Psoas muscle (tissue), 7 donors: ENCODE measurements at regions not wholly inside any gene's neighbourhood (a gene's known extent, or its start where the extent isn't known, plus 50 kb on each side); places are given as distances from the start of the nearest gene placed in this dataset.

Source experiments
- ATAC-seq, 4 donors: fragments of 200-7000 bp; cut with Tn5 transposase; one replicate each; pipeline ENCODE4 v1.9.1; 2020; ENCODE audit warnings: moderate library complexity in 3 of 4, mild to moderate bottlenecking in 2 of 4
- DNase-seq, 2 donors: peaks; one replicate each; pipeline ENCODE4 v3.0.0-alpha.2; 2020
- H3K27ac ChIP-seq: fragments of 200-600 bp; one replicate; pipeline ENCODE4 v1.8.0; 2022
- H3K27me3 ChIP-seq, 3 donors: fragments of 200-600 bp in 1 of 3; one replicate each; pipeline versions ENCODE4 v1.6.1 to v1.8.0; 2013 to 2022; ENCODE audit warnings: low read length in 2 of 3, mild to moderate bottlenecking in 2 of 3, moderate library complexity in 1 of 3; ENCODE audit not compliant: insufficient read depth in 3 of 3
- H3K36me3 ChIP-seq, 2 donors: fragments of 200-600 bp in 1 of 2; one replicate each; pipeline versions ENCODE4 v1.6.1 to v1.8.0; 2013 to 2022; ENCODE audit warnings: low read depth in 1 of 2, mild to moderate bottlenecking in 1 of 2, moderate library complexity in 1 of 2; ENCODE audit not compliant: insufficient read depth in 1 of 2
- H3K4me1 ChIP-seq: fragments of 200-600 bp; one replicate; pipeline ENCODE4 v1.8.0; 2022
- H3K4me3 ChIP-seq: fragments of 200-600 bp; one replicate; pipeline ENCODE4 v1.8.0; 2022; ENCODE audit warnings: mild to moderate bottlenecking
- H3K9me3 ChIP-seq: fragments of 200-600 bp; one replicate; pipeline ENCODE4 v1.8.0; 2022
- WGBS, 3 donors: extraction: QIAGEN DNeasy Blood & Tissue Kit; methylation state at CpG; one replicate each; pipeline versions ENCODE4 v1.1.6 to v1.1.7; 2013; 5-methylcytosine and 5-hydroxymethylcytosine counted together
- intact Hi-C, 2 donors: fragments of 100-400 bp; cut with DNase I; formaldehyde crosslinking; loops; one replicate each; pipeline versions ENCODE4 v1.11.0 to v1.14.2; 2022
- TF ChIP-seq, protein P1 (sequence below): fragments of 200-600 bp; IDR thresholded peaks from one replicate; pipeline ENCODE4 v1.8.0; 2022; ENCODE audit warnings: antibody characterized with exemption
- donor health status: healthy with polysubstance abuse.
- donor health status: DM: no; HTN: no; CAD: no; lungs with moderate emphysema.
- donor health status: Bipolar disorder and iron deficiency.
- donor health status: healthy.
- donor health status: DM: yes; HTN: yes; CAD: no.
- donor health status: DM: no; HTN: no; CAD: no.
- donor health status: DM: yes; HTN: yes; CAD: no.

DNA sequence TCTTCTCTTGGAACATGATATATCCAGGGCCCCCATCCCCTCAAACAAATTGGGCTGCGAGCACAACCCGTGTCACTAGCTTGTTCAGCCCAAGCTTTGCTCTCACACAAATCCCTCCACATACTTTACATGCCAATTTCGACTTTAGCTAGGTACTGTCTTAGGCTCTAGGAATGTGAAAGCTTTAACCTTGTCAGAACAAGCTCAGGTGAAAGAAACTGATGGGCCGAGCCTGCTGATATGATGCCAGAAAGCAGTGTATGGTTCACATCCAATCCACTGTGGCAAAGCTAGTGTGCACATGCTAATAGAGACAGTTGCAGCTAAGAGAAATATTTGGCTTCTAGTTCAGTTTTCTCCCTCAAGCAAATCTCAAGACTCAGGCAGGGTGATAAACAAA, 79.5 kb downstream of the TNFSF18 start:
- WGBS, 3 donors = 56 to 63% (median 60%) methylated on average over 4 of the region's 4 CpGs
- Histone ChIP-seq H3K27me3 (no peaks in the 10 kb centered on the region), H3K36me3 (no peaks in the 10 kb centered on the region), H3K4me1 (no peaks in the 10 kb centered on the region), H3K27ac (no peak overlapping the region), H3K4me3 (no peak overlapping the region), H3K9me3 (no peaks in the 10 kb centered on the region)
- ATAC-seq (no peak), DNase-seq (no peak)
- TF ChIP-seq, protein P1, sequence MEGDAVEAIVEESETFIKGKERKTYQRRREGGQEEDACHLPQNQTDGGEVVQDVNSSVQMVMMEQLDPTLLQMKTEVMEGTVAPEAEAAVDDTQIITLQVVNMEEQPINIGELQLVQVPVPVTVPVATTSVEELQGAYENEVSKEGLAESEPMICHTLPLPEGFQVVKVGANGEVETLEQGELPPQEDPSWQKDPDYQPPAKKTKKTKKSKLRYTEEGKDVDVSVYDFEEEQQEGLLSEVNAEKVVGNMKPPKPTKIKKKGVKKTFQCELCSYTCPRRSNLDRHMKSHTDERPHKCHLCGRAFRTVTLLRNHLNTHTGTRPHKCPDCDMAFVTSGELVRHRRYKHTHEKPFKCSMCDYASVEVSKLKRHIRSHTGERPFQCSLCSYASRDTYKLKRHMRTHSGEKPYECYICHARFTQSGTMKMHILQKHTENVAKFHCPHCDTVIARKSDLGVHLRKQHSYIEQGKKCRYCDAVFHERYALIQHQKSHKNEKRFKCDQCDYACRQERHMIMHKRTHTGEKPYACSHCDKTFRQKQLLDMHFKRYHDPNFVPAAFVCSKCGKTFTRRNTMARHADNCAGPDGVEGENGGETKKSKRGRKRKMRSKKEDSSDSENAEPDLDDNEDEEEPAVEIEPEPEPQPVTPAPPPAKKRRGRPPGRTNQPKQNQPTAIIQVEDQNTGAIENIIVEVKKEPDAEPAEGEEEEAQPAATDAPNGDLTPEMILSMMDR = no peak
- intact Hi-C loops = no loop called here

DNA sequence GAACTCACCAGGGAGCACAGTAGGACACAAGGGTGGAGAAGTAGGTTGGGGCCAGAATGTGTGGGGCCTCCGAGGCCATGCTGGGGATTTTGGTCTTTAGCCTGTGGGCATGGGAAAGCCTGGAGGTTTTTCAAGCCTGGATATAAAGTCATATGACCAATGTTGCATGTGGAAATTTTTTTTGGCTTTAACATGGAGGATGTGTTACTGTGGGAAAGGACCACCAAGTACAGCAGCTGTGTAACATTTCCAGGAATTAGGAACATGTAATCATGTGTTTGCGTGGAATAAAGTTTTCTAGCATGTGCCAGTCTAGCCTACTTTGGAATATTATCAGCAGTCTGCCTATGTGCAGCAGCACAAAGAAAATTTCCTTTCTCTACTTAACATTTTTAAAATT, 78.5 kb downstream of the TNFSF18 start:
- H3K4me1 ChIP-seq = no peaks in the 10 kb centered on the region
- ATAC-seq (no peak), DNase-seq (no peak)
- TF ChIP-seq, protein P1 = no peak
- H3K27ac ChIP-seq = no peak overlapping the region
- H3K9me3 ChIP-seq = no peaks in the 10 kb centered on the region
- no peaks in the 10 kb centered on the region for H3K36me3 ChIP-seq
- H3K27me3 ChIP-seq = no peaks in the 10 kb centered on the region
- intact Hi-C loops = no loop called here
- WGBS, 3 donors = 47 to 73% (median 69%) methylated on average over 2 of the region's 2 CpGs
- H3K4me3 ChIP-seq = no peak overlapping the region

GRCh38 chr1:172973424-172973823, 77.3 kb downstream of the TNFSF18 start:
- no peaks in the 10 kb centered on the region for H3K4me1 ChIP-seq
- WGBS, 3 donors = 60 to 66% (median 64%) methylated on average over 4 of the region's 4 CpGs
- no peak for ATAC-seq
- H3K27ac ChIP-seq = no peak overlapping the region
- DNase-seq = no peak
- no peaks in the 10 kb centered on the region for H3K27me3 ChIP-seq
- TF ChIP-seq, protein P1 = no peak
- intact Hi-C loops = no loop called here
- H3K4me3 ChIP-seq = no peak overlapping the region
- H3K9me3 ChIP-seq = no peaks in the 10 kb centered on the region
- no peaks in the 10 kb centered on the region for H3K36me3 ChIP-seq

DNA sequence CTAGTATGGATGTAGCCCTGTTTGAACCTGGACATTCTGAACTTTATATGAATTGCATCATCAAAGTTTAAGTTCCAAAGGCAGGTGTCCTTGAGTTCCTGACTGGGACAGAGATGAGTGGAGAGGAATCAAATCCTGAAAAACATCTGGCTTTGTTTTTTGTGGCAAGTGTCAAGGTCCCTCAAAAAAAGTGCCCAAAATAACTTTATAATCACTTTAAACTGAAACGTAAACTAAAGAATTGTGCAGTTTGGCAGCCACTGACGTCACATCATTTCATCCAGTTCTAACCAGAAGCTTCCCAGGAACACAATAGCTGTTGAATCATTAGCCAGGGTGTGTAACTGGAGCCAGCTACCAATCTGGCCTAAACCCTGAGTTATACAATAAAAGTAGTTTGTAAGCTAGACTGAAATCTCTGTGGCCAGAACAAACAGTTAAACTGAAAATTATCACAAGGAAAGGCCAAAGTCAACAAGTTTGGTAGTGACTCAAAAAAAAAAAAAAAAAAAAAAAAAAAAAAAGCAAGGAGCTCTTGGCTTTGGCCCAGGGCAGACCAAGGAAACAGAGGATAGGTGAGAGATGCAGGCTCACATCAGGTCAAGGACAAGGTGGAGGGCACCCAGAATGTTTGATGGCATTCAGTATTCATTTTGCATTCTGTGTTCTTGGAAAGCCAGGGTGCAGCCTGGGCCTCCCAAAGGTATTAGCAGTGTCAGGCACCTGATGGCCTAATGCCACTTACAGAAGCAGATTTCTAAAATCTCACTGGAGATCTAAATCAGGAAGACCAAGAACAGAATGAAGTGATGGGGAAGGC, 74.3 kb downstream of the TNFSF18 start:
- Histone ChIP-seq H3K36me3 (no peaks in the 10 kb centered on the region), H3K4me1 (no peaks in the 10 kb centered on the region), H3K4me3 (no peak overlapping the region), H3K27me3 (no peaks in the 10 kb centered on the region), H3K27ac (no peak overlapping the region), H3K9me3 (no peaks in the 10 kb centered on the region)
- WGBS, 3 donors = 24 to 34% (median 28%) methylated on average over 2 of the region's 2 CpGs
- TF ChIP-seq, protein P1 = no peak
- no peak for ATAC-seq
- intact Hi-C loops = no loop called here
- DNase-seq = no peak
